Activated CD8-positive, alpha-beta memory T cell treated with anti-CD3 and anti-CD28 coated beads for 1 hour (primary cell): ENCODE measurements at regions not wholly inside any gene's neighbourhood (a gene's known extent, or its start where the extent isn't known, plus 50 kb on each side); places are given as distances from the start of the nearest gene placed in this dataset.
"Not testable (repeated sequence)": the region's sequence is repeated elsewhere in the genome, so short reads cannot be mapped to it uniquely, and the experiment has no call there.

Experiments used
- DNase-seq, 2 donors: peaks; one replicate each; pipeline ENCODE4 v3.0.0-alpha.2; 2020; ENCODE audit warnings: low read depth in 1 of 2; ENCODE audit errors: extremely low read depth in 1 of 2

- no peak for DNase-seq
These were observed 92.6 kb downstream of the RFLNA start for GRCh38 chr12:124387528-124387911.

DNA sequence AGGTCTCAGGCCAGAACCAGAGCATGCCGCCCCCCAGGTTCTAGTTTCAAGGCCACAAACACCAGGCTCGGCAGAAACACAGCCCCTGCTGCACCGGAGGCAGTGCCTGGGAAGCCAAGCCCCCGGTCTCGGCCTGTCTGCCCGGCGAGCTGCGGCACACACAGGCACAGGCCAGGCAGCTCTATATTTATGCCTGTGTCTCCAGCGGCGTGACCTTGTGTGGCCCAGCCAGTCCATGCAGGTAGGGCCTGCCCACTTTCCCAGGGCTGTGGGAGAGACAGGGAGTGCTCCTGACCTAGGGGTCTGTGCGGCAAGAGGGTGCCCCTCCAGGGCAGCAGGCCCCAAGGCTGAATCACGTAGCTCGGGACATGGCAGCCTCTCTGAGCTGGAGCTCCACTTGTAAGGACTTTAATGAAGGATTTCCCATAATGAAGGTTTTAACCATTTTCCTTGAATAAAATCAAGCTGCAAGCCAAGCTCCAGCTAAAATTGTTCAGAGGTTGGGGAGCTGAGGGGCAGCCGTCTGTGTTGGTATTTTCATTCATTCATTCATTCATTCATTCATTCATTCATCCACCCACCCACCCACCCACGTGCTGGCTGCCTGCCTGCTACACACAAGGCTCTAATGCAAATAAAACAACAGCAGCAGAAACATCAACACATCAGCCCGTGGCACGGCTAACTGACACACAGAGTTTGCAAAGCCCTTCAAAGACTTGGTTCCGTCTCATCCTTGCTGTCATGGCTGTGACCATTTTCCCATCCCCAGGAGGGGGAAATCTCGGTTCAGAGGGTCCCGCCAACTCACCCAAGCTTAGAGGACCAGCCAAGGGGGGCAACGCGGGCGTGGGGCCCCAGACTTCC lies 92.0 kb downstream of the RFLNA start:
- DNase-seq = no peak

DNA sequence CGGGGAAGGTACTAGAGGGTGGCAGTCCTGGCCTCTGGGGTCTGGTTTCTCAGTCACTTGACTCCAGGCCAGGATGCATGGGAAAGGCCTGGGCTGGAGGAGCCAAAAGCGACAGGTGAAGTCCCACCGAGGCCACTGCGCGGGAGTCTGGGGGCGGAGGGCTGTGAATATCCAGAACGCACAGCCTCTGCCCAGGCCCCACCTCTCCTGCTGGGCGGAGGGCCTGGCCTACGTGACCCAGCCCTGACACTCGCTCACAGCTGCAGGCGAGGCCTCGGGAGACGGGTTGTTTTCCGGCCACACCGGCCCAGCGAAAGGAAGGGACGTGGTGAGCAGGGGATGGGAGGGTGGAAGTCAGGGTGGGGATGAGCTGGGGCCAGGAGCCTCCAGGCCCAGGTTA lies 91.2 kb downstream of the RFLNA start:
- no peak for DNase-seq

GRCh38 chr12:124385219-124385969 lies 90.5 kb downstream of the RFLNA start:
- DNase-seq = no peak

DNA sequence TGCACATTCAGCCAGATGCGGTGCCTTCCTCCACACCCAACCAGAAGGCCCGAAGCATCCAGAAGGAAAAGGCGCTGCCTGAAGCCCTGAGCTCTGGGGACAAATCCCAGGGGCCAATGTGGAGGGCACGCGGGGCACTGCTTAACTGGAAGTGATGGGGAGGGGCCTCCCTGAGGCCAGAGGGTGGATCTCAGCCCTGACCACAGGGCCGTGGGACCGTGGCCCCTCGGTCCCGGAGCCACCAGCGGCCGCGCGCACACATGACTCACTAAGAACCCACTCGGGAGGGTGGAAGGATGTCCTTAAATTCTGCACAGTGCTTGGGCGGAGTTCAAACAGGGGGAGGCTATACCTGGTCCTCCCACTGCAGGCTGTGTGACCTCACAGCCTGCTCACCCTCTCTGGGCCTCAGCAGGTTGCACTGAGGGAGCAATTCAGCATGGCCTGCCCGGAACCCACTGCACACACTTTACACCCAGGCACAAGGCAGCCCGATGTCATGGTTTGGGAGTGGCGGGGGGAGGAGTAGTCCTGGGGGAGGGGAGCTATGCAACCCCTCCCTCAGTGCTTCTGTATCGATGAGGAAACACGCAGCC lies 89.5 kb downstream of the RFLNA start:
- no peak for DNase-seq

DNA sequence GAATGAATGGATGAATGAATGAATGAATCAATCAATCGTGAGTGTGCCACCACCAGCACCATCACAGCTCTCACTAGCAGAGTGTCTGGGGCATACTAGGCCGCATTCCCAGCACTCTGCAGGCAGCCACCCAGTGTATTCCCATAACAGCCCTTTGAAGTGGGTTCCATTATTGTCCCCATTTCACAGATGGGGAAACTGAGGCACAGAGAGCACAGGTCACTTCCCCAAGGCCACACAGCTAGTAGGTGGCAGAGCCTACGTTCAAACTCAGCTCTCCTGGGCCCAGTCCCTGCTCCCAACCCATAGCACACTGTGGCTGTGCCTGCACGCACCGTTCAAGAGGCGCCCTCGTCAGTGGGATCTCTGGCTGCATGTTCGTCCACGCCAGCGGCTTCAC lies 88.1 kb downstream of the RFLNA start:
- no peak for DNase-seq

GRCh38 chr12:124381456-124382296 lies 86.8 kb downstream of the RFLNA start:
- no peak for DNase-seq

GRCh38 chr12:124380796-124381455 lies 86.0 kb downstream of the RFLNA start:
- no peak for DNase-seq

DNA sequence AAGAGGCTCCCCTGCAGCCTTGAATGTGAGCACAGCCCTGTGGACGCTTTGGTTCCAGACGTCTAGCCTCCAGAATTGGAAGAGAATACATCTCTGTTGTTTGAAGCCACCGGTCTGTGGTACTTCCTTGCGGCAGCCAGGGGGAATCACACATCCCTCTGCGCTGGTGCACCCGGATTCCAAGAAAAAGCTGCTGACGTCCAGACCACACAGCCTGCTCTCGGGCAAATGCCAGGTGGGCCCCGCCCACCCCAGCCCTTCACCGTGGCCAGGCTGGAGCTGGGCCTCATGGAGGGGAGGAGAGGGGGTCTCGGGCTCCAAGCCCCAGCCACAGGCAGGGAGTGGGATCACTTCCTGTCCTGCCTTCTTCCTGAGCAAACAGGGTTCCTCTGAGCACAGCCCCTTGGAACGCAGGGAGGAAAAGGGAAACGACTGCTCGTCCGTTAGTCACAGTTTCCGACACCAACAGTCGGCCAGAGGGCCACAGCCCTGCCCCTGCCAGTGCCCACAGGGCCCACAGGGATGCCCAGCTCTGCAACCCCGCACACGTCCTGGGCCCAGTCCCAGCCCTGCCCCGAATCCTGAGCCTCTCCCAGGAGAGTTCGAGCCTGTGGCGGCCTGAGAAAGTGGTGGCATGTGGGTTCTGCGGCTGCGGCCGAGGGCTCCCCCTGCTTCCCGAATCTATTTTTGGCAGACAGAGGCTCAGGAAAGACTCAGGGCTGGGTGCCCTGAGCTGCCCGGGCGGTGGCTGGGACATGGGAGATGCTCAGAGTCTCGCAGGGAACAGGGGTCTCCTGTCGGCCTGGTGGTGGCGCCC lies 85.3 kb downstream of the RFLNA start:
- DNase-seq = no peak

GRCh38 chr12:124379379-124379937 lies 84.6 kb downstream of the RFLNA start:
- no peak for DNase-seq

DNA sequence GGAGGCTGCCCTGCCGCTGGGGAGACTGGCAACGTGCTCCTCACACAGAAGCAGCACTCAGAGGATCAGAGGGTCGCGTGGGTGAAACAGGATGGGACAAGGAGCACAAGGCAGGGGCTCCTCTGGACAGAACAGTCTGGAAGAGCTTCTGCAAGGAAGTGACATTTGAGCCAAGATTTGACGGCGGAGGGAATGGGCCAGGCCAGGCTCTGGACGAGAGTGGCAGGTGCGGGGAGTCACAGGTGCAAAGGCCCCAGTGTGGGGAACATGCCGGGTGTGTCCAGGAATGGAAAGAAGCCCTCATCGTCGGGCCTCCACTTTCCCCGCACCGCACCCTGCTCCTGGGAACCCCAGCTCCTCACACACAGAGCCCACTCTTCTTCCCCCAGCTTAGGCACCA lies 84.0 kb downstream of the RFLNA start:
- no peak for DNase-seq

- no peak for DNase-seq
These were observed 83.2 kb downstream of the RFLNA start for GRCh38 chr12:124377981-124378509.

GRCh38 chr12:124376435-124376834 lies 81.5 kb downstream of the RFLNA start:
- DNase-seq = no peak

DNA sequence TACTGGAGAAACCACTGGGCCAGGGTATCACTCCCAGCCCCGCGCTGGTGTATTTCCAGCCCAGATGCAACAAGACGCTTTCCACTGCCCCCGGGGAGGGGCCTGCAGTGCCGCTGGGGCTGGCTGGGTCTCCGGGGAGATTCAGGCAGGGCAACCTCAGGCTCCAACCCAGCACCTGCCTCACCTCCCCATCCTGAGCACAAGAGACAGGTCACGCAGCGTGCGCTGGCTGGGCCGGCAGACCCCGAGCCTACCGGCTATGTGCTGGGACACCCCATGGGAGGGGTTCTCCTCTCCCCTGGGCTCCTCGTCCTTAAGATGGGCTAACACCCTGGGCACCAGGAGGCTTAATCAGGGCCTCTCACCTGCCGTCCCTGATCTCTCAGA lies 80.9 kb downstream of the RFLNA start:
- DNase-seq = no peak

DNA sequence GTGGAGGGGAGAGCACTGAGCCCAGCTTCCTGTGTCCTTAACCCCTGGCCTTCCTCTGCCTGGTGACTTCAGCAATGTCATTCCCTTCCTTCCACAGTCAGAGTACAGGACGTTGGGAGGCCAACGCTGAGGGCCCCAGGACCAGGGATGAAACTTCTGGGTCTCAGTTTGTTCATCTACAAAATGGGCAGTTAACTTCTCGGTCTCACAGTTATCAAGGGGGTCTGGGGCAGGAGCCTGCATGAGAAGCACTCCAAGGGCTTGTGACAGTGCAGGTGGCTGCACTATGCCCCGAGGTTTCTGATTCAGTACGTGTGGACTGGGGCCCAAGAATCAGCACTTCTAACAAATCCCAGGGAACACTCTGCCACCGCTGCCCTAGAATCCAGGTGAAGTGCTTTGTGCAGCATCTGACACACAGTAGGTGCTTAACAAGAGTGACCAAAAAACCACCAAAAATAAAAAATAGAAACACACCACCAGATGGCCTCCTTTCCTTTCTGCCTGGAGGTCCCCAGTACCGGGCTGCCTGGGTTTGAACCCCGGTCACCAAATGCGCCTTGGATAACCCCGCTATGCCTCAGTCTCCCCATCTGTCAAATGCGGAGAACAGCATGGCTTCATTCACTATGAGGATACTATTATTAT lies 80.4 kb downstream of the RFLNA start:
- no peak for DNase-seq

DNA sequence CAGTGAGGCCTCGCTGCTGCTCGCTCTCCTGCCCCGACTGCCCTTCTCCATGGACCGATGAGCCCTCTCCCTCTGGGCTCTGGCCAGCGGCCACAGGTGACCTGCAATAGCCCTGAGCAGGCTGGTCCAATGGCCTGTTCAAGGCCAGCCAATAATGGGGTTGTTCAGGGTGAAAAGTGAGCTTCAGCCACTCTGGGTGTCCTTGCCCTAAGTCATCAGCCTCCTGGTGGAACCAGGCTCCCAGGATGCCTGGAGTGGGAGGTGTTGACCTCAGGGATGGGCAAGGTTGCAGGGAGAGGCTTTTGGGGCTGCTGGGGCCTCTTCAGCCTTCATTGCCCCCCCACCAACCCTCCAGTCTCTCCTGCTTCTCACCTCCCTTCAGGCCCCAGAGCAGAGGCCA lies 79.7 kb downstream of the RFLNA start:
- DNase-seq = no peak

DNA sequence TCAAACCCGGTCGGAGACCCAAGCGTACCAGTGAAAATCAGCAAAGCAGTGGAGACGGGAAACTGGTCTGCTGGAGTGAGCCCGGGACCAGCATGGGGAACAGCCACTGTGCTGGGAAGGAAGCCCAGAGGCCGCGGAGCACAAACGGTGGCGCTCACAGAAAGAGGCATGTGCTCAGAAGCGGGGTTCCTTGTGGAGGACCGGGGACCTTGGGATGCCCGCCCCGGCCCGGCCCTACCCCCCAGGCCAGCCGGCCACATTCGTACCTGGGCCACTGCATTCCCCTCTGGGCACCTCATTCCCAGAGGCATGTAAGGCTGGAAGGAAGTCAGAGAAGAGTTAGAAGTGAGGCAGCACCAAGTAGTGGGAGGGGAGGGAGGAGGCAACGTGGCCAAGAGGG lies 79.3 kb downstream of the RFLNA start:
- DNase-seq = no peak

- not testable (repeated sequence) for DNase-seq
These were observed 78.8 kb downstream of the RFLNA start for GRCh38 chr12:124373701-124374100.

- DNase-seq = no peak
These were observed 77.9 kb downstream of the RFLNA start for GRCh38 chr12:124372831-124373230.
